Activated B cell treated with CpG ODN at 0.5 μM for 24 hours (primary cell): ENCODE measurements at regions not wholly inside any gene's neighbourhood (a gene's known extent, or its start where the extent isn't known, plus 50 kb on each side); places are given as distances from the start of the nearest gene placed in this dataset.

Experiments
- ATAC-seq: fragments of 200-7000 bp; cut with Tn5 transposase; one replicate; pipeline ENCODE4 v1.10.0; 2021; ENCODE audit warnings: low read depth, mild to moderate bottlenecking, moderate library complexity
- CTCF ChIA-PET: fragments of 350-600 bp; sonication (Branson Sonifier 250); formaldehyde crosslinking; loops from one replicate; lab custom pipeline; 2021; ENCODE audit warnings: antibody characterized with exemption; lab: Charles Lee
- POLR2A ChIA-PET: fragments of 350-600 bp; sonication (Branson Sonifier 250); formaldehyde crosslinking; loops from one replicate; lab custom pipeline; 2021; ENCODE audit warnings: antibody characterized with exemption; lab: Charles Lee
- DNase-seq: peaks from one replicate; pipeline ENCODE4 v3.0.0; 2022
- H3K27ac Mint-ChIP-seq: one replicate; pipeline ENCODE4 v1.8.0; 2020; ENCODE audit warnings: mixed read lengths
- H3K27me3 Mint-ChIP-seq: one replicate; pipeline ENCODE4 v1.8.0; 2021; ENCODE audit warnings: mixed read lengths
- H3K36me3 Mint-ChIP-seq: one replicate; pipeline ENCODE4 v1.8.0; 2021; ENCODE audit warnings: low read depth, mixed read lengths
- H3K4me1 Mint-ChIP-seq: one replicate; pipeline ENCODE4 v1.8.0; 2021; ENCODE audit warnings: mixed read lengths
- H3K4me3 Mint-ChIP-seq: one replicate; pipeline ENCODE4 v1.8.0; 2020; ENCODE audit warnings: mild to moderate bottlenecking, mixed read lengths
- H3K9me3 Mint-ChIP-seq: one replicate; pipeline ENCODE4 v1.8.0; 2020; ENCODE audit warnings: mixed read lengths
- intact Hi-C: fragments of 100-400 bp; cut with micrococcal nuclease; formaldehyde crosslinking; loops from one replicate; pipeline ENCODE4 v1.15.1; 2024
- TF ChIP-seq, protein P1 (sequence below): fragments of 200-600 bp; IDR thresholded peaks from one replicate; pipeline ENCODE4 v1.8.0; 2022; ENCODE audit warnings: antibody characterized with exemption, mild to moderate bottlenecking

- CTCF ChIA-PET: no interaction called here
- no peak for ATAC-seq
- intact Hi-C loops: no loop called here
- POLR2A ChIA-PET: no interaction called here
- Mint-ChIP-seq H3K9me3 (peaks cover 8% of the 10 kb centered on the region), H3K27ac (no peak overlapping the region), H3K4me3 (no peak overlapping the region), H3K27me3 (no peaks in the 10 kb centered on the region), H3K4me1 (no peaks in the 10 kb centered on the region), H3K36me3 (no peaks in the 10 kb centered on the region)
- no peak for DNase-seq
- TF ChIP-seq, protein P1, sequence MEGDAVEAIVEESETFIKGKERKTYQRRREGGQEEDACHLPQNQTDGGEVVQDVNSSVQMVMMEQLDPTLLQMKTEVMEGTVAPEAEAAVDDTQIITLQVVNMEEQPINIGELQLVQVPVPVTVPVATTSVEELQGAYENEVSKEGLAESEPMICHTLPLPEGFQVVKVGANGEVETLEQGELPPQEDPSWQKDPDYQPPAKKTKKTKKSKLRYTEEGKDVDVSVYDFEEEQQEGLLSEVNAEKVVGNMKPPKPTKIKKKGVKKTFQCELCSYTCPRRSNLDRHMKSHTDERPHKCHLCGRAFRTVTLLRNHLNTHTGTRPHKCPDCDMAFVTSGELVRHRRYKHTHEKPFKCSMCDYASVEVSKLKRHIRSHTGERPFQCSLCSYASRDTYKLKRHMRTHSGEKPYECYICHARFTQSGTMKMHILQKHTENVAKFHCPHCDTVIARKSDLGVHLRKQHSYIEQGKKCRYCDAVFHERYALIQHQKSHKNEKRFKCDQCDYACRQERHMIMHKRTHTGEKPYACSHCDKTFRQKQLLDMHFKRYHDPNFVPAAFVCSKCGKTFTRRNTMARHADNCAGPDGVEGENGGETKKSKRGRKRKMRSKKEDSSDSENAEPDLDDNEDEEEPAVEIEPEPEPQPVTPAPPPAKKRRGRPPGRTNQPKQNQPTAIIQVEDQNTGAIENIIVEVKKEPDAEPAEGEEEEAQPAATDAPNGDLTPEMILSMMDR: no peak
Measured at GRCh38 chr13:53863520-53863919, 834.9 kb downstream of the OLFM4 start.

GRCh38 chr13:53873558-53873957 lies 844.9 kb downstream of the OLFM4 start:
- POLR2A ChIA-PET: no interaction called here
- Mint-ChIP-seq H3K4me3 (no peak overlapping the region), H3K9me3 (peaks cover 2% of the 10 kb centered on the region), H3K27me3 (no peaks in the 10 kb centered on the region), H3K27ac (no peak overlapping the region), H3K4me1 (no peaks in the 10 kb centered on the region), H3K36me3 (no peaks in the 10 kb centered on the region)
- DNase-seq (no peak), ATAC-seq (no peak)
- intact Hi-C loops: no loop called here
- TF ChIP-seq, protein P1: no peak
- CTCF ChIA-PET: no interaction called here

GRCh38 chr13:53878861-53879260 lies 850.2 kb downstream of the OLFM4 start:
- ChIA-PET POLR2A (no interaction called here), CTCF (no interaction called here)
- Mint-ChIP-seq H3K36me3 (no peaks in the 10 kb centered on the region), H3K4me1 (no peaks in the 10 kb centered on the region), H3K9me3 (peaks cover 4% of the 10 kb centered on the region), H3K27me3 (no peaks in the 10 kb centered on the region), H3K4me3 (no peak overlapping the region), H3K27ac (no peak overlapping the region)
- intact Hi-C loops: no loop called here
- DNase-seq: no peak
- no peak for ATAC-seq
- TF ChIP-seq, protein P1: no peak

GRCh38 chr13:53885997-53886396 lies 857.4 kb downstream of the OLFM4 start:
- no peak for DNase-seq
- ChIA-PET CTCF (no interaction called here), POLR2A (no interaction called here)
- Mint-ChIP-seq H3K27ac (no peak overlapping the region), H3K9me3 (peaks cover 6% of the 10 kb centered on the region), H3K36me3 (no peaks in the 10 kb centered on the region), H3K4me1 (no peaks in the 10 kb centered on the region), H3K27me3 (no peaks in the 10 kb centered on the region), H3K4me3 (no peak overlapping the region)
- TF ChIP-seq, protein P1: no peak
- no peak for ATAC-seq
- intact Hi-C loops: no loop called here

DNA sequence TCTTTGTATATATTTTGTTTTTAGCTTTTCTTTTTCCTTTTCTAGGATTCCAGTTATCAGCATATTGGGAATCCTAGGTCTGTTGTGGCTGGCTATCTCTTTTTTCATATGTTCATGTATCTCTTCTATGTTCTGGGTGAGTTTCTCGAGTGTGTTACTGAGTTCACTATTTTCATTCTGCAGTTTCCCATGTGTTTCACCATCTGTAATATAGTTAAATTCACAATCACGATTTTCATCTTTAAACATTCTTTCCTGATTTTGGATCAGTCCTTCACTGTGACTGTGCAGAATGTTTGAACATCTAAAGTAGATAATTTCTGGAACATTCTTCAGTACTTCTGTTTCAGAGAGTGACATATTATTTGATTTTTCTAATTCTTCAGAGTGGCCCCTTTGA lies 862.1 kb downstream of the OLFM4 start:
- no peaks in the 10 kb centered on the region for H3K27me3 Mint-ChIP-seq
- ChIA-PET CTCF (no interaction called here), POLR2A (no interaction called here)
- TF ChIP-seq, protein P1: no peak
- ATAC-seq (no peak), DNase-seq (no peak)
- no peak overlapping the region for H3K27ac Mint-ChIP-seq
- H3K4me3 Mint-ChIP-seq: no peak overlapping the region
- no peaks in the 10 kb centered on the region for H3K4me1 Mint-ChIP-seq
- intact Hi-C loops: no loop called here
- peaks cover 4% of the 10 kb centered on the region for H3K9me3 Mint-ChIP-seq
- H3K36me3 Mint-ChIP-seq: no peaks in the 10 kb centered on the region
